Cardiac septum (tissue), 1 donor: ENCODE measurements at regions not wholly inside any gene's neighbourhood (a gene's known extent, or its start where the extent isn't known, plus 50 kb on each side); places are given as distances from the start of the nearest gene placed in this dataset.

Experiments used
- DNase-seq: peaks from one replicate; pipeline ENCODE4 v3.0.0-alpha.2; 2020; ENCODE audit warnings: low spot score
- intact Hi-C: fragments of 100-400 bp; cut with DNase I; formaldehyde crosslinking; loops from one replicate; pipeline ENCODE4 v1.14.0; 2022
- donor health status: DM: no; HTN: no; CAD: no.

DNA sequence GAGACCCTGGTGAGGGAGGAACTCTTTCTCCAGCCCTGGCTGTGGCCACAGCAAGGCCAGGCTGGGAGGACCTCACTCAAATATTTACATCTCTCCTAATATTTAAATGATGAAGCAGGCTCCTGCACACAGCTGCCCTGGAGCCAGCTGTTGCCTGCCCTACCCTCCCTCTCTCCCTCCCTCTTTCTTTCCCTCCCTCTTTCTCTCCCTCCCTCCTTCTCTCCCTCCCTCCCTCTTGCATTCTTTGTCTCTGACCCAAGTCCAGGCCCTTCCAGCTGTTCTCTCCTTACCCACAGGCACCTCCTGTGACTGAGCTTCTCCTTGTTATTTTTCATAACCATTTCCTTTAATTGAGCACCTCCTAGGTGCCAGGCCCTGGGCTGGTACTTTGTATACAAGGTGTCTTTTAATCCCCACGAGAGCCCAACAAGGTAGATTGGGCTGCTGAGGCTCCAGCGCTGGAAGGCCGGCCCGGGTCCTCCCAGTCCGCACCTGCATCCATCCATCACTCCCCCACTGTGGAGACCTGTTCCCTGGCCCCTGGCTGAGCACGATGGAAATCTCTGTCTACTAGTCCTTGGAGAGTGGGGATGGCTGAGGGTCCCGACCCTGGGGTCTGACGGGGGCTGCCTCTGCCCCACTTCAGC is 242.3 kb downstream of the SEC14L1 start:
- DNase-seq: no peak
- intact Hi-C loops: no loop called here

DNA sequence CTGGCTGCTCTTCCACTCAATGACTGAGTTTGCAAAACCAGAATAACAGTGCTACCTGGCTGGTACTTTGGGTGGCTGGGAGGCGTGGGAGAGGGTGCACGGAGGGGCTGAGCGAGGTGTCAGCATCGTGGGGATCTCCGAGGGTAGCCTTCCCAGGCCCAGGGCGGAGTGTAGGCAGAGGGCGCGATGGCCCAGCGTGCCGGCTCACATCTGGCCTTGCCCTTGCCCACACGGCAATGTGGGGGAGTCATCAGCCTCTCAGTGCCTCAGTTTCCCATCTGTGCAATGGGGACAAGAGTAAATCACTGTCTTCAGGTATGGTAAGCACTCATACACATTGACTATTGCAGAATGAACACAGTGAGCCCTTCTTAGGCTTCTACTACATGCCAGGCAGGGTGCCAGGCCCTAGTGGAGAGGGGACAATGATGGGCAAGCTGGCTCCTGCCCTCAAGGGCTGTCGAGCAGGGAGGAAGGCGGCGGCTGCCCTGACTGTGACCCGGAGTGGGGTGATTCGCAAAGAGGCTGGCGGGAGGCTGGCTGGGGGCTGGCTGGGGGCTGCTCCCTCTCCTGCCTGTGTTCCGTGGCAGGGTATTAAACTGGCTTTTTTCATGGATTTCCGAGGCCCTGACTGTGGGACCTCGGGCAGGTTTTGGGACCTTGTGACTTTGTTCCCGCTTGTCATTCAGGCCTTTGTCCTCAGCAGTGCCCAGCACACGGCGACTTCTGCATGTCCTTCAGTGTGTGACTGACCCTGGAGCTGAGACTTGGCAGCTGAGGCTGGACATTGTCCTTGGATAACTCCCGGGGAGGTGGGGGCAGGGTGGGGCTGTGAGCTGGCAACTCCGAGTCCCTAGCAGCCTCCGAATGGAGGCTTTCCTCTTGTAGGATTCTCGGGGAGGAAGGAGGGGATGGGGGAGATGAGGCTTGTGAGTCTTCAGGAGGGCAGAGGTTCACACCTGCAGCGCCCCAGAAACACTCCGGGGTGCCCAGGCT is 243.1 kb downstream of the SEC14L1 start:
- intact Hi-C loops: no loop called here
- no peak for DNase-seq

DNA sequence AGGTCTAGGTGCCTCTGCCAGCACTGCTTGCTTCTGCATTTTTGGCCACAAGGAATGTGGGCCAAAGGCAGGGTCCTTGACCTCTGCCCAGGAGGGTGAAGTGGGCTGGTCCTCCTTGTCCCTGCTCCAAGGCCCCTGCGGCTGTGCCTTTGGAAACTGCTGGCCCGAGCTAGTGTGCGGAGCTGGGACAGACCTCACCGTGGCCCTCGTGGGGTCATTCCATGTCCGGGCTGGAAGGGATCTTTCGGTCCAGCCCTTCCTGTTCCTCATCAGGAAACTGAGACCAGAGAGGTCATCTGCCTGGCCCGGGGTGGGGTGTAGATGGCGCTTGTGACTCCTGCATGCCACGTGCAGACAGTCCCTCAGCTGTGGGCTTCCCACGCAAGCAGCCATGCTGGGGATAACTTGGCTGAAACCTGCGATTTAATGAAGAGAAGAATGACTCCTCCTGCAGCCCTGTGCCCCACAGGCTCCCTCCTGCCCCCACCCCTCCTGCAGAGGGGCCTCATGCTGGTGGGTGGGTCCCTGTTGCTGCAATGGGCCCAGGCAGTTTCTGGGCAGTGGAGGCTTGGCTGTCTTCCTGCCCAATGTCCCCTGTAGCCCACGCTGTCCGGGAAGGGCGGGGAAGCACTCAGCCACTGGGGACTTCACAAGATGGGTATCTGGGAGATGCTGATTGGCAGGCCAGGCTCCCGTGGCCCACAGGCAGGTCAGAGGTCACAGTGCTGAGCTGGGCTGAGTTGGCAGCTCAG is 245.2 kb downstream of the SEC14L1 start:
- no peak for DNase-seq
- intact Hi-C loops: no loop called here

DNA sequence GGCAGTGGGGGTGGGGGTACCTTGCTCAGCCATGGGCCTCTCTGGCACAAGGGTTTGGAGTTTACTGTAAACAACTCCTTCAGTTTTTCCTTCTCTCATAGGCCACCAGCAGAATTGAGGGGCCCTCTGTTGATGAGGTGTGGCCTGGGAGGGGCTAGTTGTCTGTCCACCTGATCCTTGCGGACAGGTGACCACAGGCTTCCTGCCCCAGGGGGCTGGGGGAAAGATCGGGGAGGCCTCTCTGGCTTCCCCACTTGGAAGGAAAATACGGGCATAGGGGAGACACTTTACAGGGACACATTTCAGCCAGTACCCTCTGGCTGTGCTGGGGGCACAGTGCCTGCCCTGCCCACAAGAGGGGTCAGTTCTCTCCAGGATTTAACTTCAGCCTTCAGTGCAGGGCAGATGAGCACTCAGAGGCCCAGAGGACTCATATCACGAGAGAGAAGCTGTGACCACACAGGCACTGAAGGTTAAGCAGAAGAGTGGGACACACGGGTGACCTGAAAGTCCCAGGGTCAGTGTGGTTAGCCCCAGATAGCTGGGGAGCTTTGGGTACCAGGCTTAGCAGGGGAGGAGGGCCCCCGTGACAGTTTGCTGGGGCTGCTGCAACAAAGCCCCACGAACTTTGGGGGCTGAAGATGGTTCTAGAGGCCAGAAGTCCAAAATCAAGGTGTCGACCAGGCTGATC is 245.9 kb downstream of the SEC14L1 start:
- intact Hi-C loops: no loop called here
- no peak for DNase-seq

DNA sequence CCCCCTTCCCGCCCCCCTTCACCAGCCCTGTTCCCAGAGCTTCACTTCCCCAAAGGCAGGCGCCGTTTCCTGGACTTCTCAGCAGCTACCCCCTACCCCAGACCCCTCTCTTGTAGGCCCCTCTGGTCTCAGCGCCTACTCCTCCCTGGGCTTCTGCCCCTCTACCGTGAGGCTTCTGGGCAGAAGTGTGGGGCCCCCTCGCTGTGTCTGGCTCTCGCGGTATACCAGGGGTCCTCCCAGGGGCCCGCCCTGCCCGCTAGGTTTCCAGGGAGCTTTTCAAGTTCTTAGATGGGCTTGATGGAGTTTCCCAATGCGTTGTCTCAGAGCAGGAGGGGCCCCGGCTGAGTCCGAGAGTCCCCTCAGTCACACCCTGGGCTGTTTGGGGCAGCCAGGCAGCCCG is 247.1 kb downstream of the SEC14L1 start:
- intact Hi-C loops: no loop called here
- no peak for DNase-seq

DNA sequence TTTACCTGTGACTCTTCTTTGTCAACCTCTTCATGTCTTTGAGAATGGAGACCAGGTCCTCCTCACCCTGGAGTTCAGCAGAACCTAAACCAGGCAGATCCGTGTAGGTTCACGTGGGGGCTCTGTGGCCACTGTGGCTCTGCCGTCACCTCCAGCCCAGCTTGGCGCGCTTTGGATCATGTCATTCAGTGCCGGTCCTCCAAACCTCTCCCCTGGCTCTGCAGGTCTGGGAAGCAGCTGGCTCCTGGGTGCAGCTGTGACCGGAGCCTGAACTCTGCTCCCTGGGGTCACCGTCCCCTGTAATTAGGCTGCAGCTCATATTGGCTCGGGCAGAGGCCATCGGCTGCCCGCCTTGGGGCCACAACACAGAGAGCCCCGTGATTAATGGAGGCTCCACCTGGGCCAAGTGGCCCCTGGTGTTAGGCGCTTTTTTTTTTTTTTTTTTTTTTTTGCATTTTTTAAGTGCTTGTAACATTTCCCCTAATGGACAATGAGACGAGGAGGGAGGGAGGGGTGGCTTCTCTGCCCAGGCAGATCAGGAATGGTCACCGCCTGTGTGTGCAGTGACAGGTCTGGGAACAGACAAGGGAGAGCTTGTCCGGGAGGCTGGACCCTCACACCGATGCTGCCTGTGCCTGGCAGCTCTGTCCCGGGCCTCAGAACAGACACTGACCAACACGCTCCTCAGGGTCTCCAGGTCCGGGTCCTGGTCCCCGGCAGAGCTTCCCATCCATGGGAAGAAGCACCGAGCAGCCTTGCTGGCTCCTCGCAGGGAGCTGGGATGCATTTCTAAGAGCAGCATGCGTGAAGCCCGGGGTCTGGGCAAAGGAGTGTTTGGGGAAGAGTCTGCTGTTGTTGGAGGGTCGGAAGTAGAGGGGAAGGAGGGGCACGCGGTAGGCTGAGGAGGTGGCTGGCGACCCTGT is 247.9 kb downstream of the SEC14L1 start:
- no peak for DNase-seq
- intact Hi-C loops: no loop called here

DNA sequence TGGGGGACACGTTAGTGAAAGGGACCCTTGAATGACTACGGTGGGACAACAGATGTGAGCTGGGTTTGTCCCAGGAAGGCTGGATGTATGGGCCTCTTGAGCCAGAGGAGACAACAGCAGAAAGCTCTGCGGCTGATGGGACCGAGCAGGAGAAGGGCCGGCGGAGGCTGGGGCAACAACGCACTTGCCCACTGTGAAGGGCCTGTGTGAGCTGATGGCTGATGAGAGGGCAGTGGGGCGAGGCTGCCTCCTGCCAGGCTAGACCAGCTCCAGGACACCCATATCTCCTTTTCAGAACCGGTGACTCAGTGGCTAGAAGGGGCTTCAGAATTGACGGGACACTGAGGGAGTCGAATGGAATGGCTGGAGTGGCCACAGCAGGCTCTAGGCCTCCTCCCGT is 250.1 kb downstream of the SEC14L1 start:
- no peak for DNase-seq
- intact Hi-C loops: loop anchor here (5.0 kb wide), 1 partner anchor 36 kb away; no protein-coding TSS in a partner anchor

DNA sequence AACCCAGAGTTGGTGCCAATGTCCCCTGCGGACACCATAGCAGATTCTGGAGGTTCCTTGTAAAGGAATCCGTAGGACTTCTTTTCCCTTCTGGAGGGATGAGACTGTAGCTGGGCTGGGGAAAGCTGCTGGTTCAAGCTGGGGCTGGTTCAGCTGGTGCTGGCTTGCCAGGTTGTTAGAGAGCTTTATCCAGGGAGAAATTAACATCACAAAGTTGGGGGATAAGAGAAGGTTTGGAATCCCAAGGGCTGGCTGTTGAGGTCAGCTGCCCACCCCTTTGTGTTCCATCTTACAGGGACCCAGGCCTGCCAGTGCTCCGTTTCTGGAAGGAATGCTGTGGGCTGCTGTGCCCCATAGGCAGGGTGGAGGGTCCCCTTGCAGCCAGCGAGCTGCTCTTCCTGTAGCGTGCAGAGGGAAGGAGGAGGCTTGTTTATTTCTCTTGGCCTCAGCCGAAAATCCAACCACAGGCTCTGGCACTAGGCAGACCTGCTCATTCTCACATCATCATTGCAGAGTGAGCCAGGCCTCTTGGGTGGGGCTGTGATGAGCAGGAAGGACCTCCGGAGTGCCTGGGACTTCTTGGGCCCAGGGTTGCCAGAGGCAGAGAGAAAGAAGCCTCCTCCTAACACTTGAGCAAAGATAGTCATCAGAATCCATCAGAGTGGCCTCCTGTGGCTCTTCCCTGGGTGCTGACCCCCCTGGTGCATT is 251.1 kb downstream of the SEC14L1 start:
- intact Hi-C loops: loop anchor here (5.0 kb wide), 1 partner anchor 35 kb away; no protein-coding TSS in a partner anchor

DNA sequence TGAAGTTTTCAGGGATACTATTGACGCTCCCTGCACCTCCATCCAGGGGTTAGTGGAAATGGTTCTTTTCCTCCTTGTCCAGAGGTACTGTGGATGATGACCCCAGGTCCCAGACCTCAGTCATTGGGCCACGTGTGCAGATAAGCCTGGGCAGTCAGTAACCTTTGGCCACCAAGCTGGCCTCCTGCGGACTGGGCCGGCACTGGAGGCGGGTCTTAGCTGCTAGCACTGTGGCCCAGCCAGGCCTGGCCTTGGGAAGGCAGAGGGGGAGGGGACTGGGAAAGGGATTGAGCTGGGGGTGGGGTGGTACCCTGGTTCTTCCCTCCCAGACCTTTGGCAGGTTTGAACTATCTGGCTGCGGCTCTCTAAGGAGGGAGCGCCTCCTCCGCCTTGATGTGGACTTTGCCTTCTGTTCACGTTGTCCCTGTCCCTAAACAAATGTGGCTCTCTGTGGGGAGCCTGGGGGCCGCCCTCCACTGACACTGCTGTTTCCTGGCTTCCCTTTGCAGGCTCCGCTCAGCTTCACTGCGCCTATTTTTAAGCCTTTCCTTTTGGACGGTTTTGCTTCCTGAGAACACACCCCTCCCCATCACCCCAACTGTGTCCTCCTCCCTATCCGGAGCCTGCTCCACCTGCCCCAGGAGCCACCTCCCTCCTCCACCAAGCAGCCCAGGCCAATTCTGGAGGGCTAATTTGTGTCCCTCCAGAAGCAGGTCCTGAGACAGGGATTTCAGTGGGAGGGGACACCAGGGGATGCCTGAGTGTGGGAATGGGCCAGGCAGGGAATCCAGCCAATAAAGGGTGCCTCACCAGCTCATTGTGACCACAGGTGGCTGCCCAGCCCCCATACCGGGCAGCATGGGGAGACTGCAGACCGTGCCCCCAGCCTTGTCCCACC is 251.9 kb downstream of the SEC14L1 start:
- intact Hi-C loops: loop anchor here (5.0 kb wide), 1 partner anchor 35 kb away; no protein-coding TSS in a partner anchor
- no peak for DNase-seq

More for the DNA sequence above, 251.1 kb downstream of the SEC14L1 start:
- DNase-seq: no peak

DNA sequence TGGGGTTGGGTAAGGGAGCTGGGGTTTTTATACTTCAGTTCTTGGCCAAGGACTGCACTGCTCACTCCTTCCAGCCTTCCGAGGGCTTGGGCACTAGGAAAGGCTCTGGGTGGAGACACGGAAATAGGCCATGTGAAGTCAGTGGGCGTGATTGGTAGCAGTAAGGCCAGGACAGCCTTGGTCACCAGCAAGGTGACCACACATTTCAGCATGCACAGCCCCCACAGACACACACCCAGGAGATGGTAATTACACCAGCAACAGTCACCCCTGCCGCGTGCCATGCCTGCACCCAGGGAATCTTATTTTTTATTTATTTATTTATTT is 252.5 kb downstream of the SEC14L1 start:
- intact Hi-C loops: loop anchor here (5.0 kb wide), 1 partner anchor 34 kb away; no protein-coding TSS in a partner anchor

DNA sequence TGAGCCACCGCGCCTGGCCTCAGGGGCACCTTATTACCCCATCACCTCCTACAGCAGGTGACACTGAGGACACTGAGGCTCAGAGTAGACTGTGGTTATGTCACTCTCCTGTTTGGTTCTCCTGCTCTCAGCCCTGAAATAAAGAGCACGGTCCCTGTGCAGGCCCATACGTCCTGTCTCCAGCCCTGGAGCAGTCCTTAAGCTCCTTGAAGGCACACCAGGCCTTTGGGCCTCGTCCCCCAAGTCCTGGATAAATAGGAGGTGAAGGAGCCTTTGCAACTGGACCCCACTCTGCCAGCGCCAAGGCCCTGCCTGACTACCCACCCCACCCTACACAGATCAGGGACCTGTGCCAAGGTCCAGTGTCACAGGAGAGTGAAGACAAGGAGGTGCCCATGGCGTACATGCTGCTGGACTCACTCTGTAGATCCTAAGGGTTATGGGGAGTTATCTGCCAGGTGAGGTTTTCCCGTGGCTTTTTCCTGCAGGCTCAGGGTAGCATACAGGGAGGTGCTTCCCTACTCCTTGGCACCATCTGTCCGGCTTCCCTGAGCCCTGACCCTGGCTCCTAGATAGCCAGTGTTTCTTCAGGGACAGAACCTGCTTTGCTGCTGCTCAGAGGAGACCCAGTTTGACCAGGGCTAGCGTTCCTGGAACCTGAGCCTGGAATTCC is 253.2 kb downstream of the SEC14L1 start:
- DNase-seq: no peak
- intact Hi-C loops: loop anchor here (5.0 kb wide), 1 partner anchor 33 kb away; no protein-coding TSS in a partner anchor

More for the DNA sequence above, 252.5 kb downstream of the SEC14L1 start:
- DNase-seq: no peak

DNA sequence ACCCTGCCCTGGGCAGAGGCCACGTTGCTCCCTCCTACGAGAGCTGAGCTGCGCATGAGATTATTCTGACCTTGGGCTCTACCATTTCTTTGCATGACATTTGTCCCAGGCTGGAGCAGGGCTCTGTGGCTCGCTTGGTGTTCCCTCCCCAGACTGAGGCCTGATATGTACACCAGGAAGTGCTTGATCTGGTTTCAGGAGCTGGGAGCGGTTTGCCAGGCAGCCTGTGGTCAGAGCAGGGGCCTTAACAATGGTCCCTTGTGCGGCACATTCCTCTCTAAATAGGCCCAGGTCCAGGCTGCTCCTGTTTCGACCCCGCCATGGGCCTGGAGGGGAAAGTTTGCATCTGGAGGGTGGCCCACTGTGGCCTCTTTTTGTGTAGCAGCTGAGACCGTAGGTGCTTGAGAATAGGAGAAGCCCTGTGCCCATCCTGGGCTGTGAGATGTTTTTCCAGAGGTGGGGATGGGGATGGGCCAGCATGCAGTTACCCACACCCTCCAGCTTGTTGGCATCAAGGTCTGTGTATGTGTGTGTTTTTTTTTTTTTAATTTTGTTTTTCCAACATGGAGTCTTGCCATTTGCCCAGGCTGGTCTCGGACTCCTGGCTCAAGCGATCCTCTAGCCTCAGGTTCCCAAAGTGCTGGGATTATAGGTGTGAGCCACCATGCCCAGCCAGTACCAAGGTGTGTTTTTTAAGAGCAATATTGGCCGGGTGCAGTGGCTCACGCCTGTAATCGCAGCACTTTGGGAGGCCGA is 253.9 kb downstream of the SEC14L1 start:
- no peak for DNase-seq
- intact Hi-C loops: loop anchor here (5.0 kb wide), 1 partner anchor 33 kb away; no protein-coding TSS in a partner anchor

DNA sequence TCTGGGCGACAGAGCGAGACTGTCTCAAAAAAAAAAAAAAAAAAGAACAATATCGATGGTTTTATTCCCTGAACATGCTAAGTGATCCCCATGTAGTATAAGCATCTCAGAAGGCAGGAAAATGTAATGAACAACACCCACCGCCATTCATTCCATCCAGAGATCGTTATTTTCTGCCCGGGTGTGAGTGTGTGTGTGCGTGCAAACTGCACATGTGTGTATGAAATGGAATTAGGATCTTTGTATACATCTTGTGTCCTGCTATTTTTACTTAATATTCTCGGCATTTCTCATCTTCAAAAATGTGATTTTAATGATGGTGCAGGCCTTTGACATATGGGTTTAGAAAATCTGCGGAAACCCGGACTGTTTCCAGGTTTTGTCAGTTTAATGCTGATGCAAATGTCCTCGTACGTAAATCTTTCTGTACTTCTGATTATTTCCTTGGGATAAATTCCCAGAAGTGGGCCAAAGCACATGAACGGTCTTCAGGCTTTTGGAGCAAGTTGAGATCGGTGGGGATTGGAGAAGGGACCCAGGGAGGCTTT is 254.8 kb downstream of the SEC14L1 start:
- no peak for DNase-seq
- intact Hi-C loops: no loop called here

DNA sequence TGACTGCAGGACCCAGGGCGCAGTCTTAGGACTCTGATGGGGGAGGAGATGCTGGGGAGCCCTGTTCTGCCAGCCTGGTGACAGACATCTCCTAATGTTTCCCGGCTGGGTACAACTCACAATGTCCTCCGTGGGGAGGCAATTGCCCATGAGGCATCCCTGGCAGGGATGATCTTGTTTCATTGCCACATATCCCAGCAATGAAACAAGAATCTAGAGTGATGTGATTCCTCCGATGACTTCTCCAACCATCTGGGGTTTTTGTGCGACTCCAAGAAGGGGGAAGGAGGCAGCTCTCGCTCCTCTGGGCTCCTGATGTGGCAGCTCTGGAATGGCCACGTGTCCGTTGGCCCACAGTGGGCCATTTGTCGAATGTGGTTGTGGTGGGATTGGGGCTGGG is 255.8 kb downstream of the SEC14L1 start:
- no peak for DNase-seq
- intact Hi-C loops: no loop called here

DNA sequence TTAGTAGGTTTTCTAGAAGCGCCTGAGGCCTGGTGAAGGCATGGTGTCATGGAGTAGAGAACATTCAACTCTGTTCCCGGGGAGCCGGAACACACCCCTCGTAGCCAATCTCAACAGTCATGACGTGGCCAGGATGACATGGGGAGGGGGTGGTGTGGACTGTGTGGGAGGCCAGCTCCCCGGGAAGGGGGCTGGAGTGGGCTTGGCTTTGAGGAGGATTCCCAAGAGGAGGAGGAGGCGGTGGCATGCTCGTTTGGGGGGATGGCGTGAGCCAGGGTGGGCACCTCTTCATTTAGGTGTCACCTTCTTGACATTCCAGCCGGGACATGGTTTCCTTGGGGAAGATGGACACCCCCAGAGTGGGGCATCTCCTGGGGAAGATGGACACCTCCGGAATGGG is 257.5 kb downstream of the SEC14L1 start:
- DNase-seq: no peak
- intact Hi-C loops: no loop called here
